WERI-Rb-1 (cell line): ENCODE measurements at regions not wholly inside any gene's neighbourhood (a gene's known extent, or its start where the extent isn't known, plus 50 kb on each side); places are given as distances from the start of the nearest gene placed in this dataset.

Source experiments
- DNase-seq: peaks from one replicate; pipeline ENCODE4 v3.0.0-alpha.2; 2020
- H3K27ac ChIP-seq: fragments of 250-450 bp; sonication (Bioruptor Pico); 2 replicates; pipeline ENCODE4 v1.5.1; 2020; ENCODE audit warnings: mild to moderate bottlenecking, moderate library complexity
- H3K27me3 ChIP-seq: fragments of 250-450 bp; sonication (Bioruptor Pico); 2 replicates; pipeline ENCODE4 v1.5.1; 2021; ENCODE audit warnings: mild to moderate bottlenecking, low read depth, moderate library complexity; ENCODE audit not compliant: insufficient read depth, severe bottlenecking
- H3K36me3 ChIP-seq: fragments of 250-450 bp; sonication (Bioruptor Pico); 2 replicates; pipeline ENCODE4 v1.5.1; 2020; ENCODE audit warnings: mild to moderate bottlenecking, moderate library complexity
- H3K4me3 ChIP-seq: 2 replicates; pipeline ENCODE4 v1.5.1; 2011; ENCODE audit warnings: low read depth, mild to moderate bottlenecking, control low read depth, low read length
- H3K9me3 ChIP-seq: fragments of 250-450 bp; sonication (Bioruptor Pico); 2 replicates; pipeline ENCODE4 v1.5.1; 2021; ENCODE audit warnings: mild to moderate bottlenecking, moderate library complexity; ENCODE audit not compliant: severe bottlenecking
- CTCF ChIP-seq: IDR thresholded peaks from 2 replicates; pipeline ENCODE4 v1.5.1; 2011; ENCODE audit warnings: low read depth, mild to moderate bottlenecking, control low read depth, inconsistent platforms, low read length

- H3K9me3 ChIP-seq, result no peaks in the 10 kb centered on the region
- DNase-seq, result no peak
- no peak for TF ChIP-seq CTCF
- no peak overlapping the region for H3K4me3 ChIP-seq
- no peaks in the 10 kb centered on the region for H3K36me3 ChIP-seq
- H3K27me3 ChIP-seq, result no peaks in the 10 kb centered on the region
- H3K27ac ChIP-seq, result no peak overlapping the region
Observed at GRCh38 chr2:49255409-49255971, 101.2 kb upstream of the FSHR start.

DNA sequence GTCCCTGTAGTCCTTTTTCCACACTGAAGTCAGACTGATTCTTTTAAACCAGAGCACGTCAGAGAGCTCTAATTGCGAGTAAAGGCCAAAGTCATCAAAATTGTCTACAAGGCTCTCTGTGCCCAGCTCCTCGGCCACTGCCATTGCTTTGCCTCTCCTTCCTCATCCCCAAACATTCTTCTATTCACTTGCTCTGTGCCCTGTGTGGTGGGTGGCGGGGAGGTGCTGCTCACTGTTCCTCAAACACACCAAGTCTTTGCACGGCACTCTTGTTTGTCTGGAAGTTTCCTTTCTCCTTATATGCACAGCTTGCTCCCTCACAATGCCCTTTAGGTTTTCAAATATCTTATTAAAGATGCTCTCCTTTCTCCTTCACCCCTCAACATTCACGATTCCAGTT, 100.1 kb upstream of the FSHR start:
- DNase-seq, result no peak
- no peaks in the 10 kb centered on the region for H3K36me3 ChIP-seq
- H3K9me3 ChIP-seq, result no peaks in the 10 kb centered on the region
- H3K4me3 ChIP-seq, result no peak overlapping the region
- TF ChIP-seq CTCF, result no peak
- no peak overlapping the region for H3K27ac ChIP-seq
- no peaks in the 10 kb centered on the region for H3K27me3 ChIP-seq

DNA sequence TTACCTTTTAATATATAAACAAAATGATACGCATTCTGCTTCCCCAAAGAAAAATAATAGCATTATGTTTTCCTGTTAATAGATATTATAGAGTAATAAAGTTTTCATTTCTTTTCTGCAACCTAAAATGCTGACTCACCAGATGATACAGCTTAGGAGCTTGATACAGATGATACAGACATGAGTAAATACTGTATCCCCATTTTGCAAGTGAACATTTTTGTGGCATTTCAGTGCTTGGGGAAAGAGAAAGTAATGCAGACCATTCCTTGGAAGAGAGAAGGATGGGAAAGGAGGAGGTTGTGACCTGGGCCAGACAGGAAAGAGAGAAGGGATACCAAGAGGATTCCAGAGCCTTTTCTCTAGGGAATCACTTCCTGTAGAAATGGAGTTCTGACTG, 97.5 kb upstream of the FSHR start:
- Histone ChIP-seq H3K4me3 (no peak overlapping the region), H3K27ac (no peak overlapping the region), H3K9me3 (no peaks in the 10 kb centered on the region), H3K27me3 (no peaks in the 10 kb centered on the region), H3K36me3 (no peaks in the 10 kb centered on the region)
- no peak for DNase-seq
- no peak for TF ChIP-seq CTCF

DNA sequence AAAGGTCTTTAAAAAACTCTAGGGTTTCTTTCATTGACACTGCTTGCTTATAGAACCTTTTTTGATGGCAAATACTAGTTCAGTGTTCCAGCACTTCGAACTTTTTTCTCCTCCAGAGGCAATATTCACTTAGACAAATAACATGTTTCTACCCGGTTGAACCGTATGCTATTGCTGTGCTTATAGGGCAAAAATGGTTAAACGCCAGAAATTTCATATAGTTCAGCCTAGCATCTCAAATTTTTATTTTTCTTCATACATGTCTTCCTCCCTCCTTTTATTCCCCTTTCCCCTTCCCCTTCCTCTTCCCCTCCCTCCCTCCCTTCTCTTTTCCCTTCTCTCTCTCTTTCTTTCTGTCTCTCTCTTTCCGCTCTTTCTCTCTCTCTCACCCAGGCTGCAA, 96.9 kb upstream of the FSHR start:
- no peaks in the 10 kb centered on the region for H3K36me3 ChIP-seq
- no peaks in the 10 kb centered on the region for H3K27me3 ChIP-seq
- no peaks in the 10 kb centered on the region for H3K9me3 ChIP-seq
- H3K4me3 ChIP-seq, result no peak overlapping the region
- no peak overlapping the region for H3K27ac ChIP-seq
- no peak for DNase-seq
- no peak for TF ChIP-seq CTCF

- Histone ChIP-seq H3K27ac (no peak overlapping the region), H3K27me3 (no peaks in the 10 kb centered on the region), H3K9me3 (no peaks in the 10 kb centered on the region), H3K4me3 (no peak overlapping the region), H3K36me3 (no peaks in the 10 kb centered on the region)
- no peak for DNase-seq
- no peak for TF ChIP-seq CTCF
Observed at GRCh38 chr2:49248506-49248905, 94.2 kb upstream of the FSHR start.

DNA sequence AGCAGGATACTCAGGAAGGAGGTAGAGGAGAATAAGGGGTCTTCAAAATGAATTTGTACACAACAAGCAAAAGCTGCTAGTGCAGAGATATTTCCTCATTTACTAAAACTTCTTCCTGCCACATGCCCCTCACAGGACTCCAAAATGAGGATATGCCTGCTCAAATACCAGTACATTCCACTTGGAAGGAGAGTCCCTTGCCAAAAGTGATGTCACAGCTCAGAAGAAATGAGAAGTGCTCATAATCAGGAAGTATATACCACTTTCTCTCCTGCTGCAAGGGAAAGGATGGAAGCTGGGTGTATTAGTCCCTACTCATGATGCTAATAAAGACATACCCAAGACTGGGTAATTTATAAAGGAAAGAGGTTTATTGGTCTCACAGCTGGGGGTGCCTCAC, 87.7 kb upstream of the FSHR start:
- Histone ChIP-seq H3K27ac (no peak overlapping the region), H3K4me3 (no peak overlapping the region)

More for the DNA sequence above, 87.7 kb upstream of the FSHR start:
- TF ChIP-seq CTCF, result no peak
- Histone ChIP-seq H3K36me3 (no peaks in the 10 kb centered on the region), H3K27me3 (no peaks in the 10 kb centered on the region), H3K9me3 (no peaks in the 10 kb centered on the region)
- no peak for DNase-seq
